A673 (cell line): ENCODE measurements at regions not wholly inside any gene's neighbourhood (a gene's known extent, or its start where the extent isn't known, plus 50 kb on each side); places are given as distances from the start of the nearest gene placed in this dataset.

Experiments
- EZH2 ChIP-seq: fragments of 200-600 bp; sonication (generic); IDR thresholded peaks from 2 replicates; pipeline ENCODE4 v1.6.1; 2017; ENCODE audit warnings: borderline replicate concordance, low read depth, mild to moderate bottlenecking, mixed read lengths, antibody characterized with exemption, low read length; ENCODE audit not compliant: poor library complexity, severe bottlenecking
- TF ChIP-seq, protein P1 (sequence below): fragments of 300-800, 200-600 bp; sonication (generic); conservative IDR thresholded peaks from 2 replicates; pipeline ENCODE4 v1.5.1; 2017; ENCODE audit warnings: low read depth, mild to moderate bottlenecking, antibody characterized with exemption, low read length, moderate library complexity, mixed read lengths

DNA sequence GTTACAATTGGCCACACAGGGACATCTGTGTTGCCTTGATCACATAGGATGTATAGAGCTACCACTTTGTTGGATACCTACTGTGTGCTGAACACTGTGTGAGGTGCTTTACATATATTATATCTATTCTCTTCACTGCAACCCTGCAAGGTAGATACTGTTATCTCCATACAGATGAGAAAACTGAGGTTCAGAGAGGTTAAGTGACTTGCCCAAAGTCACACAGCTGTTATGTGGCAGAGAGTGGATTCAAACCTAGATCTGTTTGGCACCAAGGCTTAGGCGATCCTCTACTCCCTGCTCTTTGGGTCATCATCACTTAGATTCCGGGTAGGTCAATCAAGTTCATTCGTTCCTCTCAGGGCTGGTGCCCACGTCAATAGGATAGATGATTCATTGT lies 260.5 kb upstream of the IRX3 start:
- TF ChIP-seq, protein P1, sequence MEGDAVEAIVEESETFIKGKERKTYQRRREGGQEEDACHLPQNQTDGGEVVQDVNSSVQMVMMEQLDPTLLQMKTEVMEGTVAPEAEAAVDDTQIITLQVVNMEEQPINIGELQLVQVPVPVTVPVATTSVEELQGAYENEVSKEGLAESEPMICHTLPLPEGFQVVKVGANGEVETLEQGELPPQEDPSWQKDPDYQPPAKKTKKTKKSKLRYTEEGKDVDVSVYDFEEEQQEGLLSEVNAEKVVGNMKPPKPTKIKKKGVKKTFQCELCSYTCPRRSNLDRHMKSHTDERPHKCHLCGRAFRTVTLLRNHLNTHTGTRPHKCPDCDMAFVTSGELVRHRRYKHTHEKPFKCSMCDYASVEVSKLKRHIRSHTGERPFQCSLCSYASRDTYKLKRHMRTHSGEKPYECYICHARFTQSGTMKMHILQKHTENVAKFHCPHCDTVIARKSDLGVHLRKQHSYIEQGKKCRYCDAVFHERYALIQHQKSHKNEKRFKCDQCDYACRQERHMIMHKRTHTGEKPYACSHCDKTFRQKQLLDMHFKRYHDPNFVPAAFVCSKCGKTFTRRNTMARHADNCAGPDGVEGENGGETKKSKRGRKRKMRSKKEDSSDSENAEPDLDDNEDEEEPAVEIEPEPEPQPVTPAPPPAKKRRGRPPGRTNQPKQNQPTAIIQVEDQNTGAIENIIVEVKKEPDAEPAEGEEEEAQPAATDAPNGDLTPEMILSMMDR, result no peak
- TF ChIP-seq EZH2, result no peak
